PFSK-1 (cell line): ENCODE measurements at regions not wholly inside any gene's neighbourhood (a gene's known extent, or its start where the extent isn't known, plus 50 kb on each side); places are given as distances from the start of the nearest gene placed in this dataset.

Experiments used
- FOXP2 ChIP-seq: optimal IDR thresholded peaks from 2 replicates; pipeline ENCODE3; 2011; ENCODE audit warnings: borderline replicate concordance, control low read depth, inconsistent platforms; ENCODE audit not compliant: insufficient read depth; ENCODE audit errors: extremely low read length, extremely low read depth
- POLR2AphosphoS5 ChIP-seq: IDR thresholded peaks from 2 replicates; pipeline ENCODE4 v1.6.1; 2012; ENCODE audit warnings: low read depth, mild to moderate bottlenecking, control low read depth, low read length, moderate library complexity
- SIN3A ChIP-seq: IDR thresholded peaks from 2 replicates; pipeline ENCODE4 v1.6.1; 2012; ENCODE audit warnings: mild to moderate bottlenecking, low read length, moderate library complexity, borderline replicate concordance; ENCODE audit not compliant: insufficient read depth
- TAF1 ChIP-seq: IDR thresholded peaks from 2 replicates; pipeline ENCODE4 v1.6.1; 2012; ENCODE audit warnings: low read length, control low read depth, borderline replicate concordance; ENCODE audit not compliant: insufficient read depth
- TF ChIP-seq, protein P1 (sequence below), 2 experiments: IDR thresholded peaks; 2 replicates each; pipeline versions ENCODE4 v1.6.1 to v1.8.0; 2011 to 2012; ENCODE audit warnings: low read depth in 2 of 2, low read length in 2 of 2, control low read depth in 1 of 2, inconsistent platforms in 1 of 2, mild to moderate bottlenecking in 1 of 2, moderate library complexity in 1 of 2; ENCODE audit not compliant: insufficient read depth in 1 of 2

DNA sequence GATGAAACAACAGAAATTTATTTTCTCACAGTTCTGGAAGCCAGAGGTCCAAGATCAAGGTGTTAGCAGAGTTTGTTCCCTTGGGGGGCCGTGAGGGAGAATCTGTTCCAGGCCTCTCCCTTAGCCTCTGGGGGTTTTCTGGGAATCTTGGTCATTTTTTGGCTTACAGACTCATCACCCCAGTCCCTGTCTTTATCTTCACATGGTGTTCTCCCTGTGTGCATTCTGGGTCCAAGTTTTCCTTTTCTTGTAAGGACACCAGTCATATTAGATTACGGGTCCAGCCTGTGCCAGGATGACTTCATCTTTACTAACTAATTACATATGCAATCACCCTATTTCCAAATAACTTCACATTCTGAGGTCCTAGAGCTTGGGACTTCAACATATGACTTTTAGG, 292.5 kb upstream of the TRIB2 start:
- TF ChIP-seq SIN3A (no peak), FOXP2 (no peak), TAF1 (no peak), POLR2AphosphoS5 (no peak)
- TF ChIP-seq, protein P1, sequence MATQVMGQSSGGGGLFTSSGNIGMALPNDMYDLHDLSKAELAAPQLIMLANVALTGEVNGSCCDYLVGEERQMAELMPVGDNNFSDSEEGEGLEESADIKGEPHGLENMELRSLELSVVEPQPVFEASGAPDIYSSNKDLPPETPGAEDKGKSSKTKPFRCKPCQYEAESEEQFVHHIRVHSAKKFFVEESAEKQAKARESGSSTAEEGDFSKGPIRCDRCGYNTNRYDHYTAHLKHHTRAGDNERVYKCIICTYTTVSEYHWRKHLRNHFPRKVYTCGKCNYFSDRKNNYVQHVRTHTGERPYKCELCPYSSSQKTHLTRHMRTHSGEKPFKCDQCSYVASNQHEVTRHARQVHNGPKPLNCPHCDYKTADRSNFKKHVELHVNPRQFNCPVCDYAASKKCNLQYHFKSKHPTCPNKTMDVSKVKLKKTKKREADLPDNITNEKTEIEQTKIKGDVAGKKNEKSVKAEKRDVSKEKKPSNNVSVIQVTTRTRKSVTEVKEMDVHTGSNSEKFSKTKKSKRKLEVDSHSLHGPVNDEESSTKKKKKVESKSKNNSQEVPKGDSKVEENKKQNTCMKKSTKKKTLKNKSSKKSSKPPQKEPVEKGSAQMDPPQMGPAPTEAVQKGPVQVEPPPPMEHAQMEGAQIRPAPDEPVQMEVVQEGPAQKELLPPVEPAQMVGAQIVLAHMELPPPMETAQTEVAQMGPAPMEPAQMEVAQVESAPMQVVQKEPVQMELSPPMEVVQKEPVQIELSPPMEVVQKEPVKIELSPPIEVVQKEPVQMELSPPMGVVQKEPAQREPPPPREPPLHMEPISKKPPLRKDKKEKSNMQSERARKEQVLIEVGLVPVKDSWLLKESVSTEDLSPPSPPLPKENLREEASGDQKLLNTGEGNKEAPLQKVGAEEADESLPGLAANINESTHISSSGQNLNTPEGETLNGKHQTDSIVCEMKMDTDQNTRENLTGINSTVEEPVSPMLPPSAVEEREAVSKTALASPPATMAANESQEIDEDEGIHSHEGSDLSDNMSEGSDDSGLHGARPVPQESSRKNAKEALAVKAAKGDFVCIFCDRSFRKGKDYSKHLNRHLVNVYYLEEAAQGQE (IDR thresholded peaks at IDR 0.05; ENCODE audit: insufficient read depth in 1 of 2, low read depth in 2 of 2, low read length in 2 of 2), result no peak

GRCh38 chr2:12424809-12425208, 291.9 kb upstream of the TRIB2 start:
- TF ChIP-seq SIN3A, result no peak
- no peak for TF ChIP-seq TAF1
- TF ChIP-seq, protein P1 (IDR thresholded peaks at IDR 0.05; ENCODE audit: insufficient read depth in 1 of 2, low read depth in 2 of 2, low read length in 2 of 2), result no peak
- no peak for TF ChIP-seq POLR2AphosphoS5
- no peak for TF ChIP-seq FOXP2

DNA sequence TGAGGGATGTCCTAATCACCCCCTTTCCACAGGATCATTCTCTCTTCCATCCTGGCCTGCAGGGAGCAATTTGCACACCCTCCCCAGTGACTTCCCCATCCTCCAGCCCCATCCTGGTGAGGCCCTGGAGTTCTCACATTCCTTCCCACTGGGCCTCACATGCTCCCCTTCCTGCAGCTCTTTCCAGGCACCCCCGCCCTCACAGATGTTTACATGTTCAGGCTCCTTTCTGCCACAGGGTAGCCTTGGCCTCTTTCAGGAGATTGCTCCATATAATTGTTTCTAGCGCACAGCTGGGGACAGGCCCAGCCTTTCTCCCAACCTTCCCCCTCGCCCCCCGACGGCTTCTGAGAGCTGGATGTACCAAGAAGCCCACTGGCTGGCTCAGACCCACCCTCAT, 288.4 kb upstream of the TRIB2 start:
- TF ChIP-seq, protein P1 (IDR thresholded peaks at IDR 0.05; ENCODE audit: insufficient read depth in 1 of 2, low read depth in 2 of 2, low read length in 2 of 2), result no peak
- TF ChIP-seq FOXP2 (no peak), SIN3A (no peak), TAF1 (no peak), POLR2AphosphoS5 (no peak)

DNA sequence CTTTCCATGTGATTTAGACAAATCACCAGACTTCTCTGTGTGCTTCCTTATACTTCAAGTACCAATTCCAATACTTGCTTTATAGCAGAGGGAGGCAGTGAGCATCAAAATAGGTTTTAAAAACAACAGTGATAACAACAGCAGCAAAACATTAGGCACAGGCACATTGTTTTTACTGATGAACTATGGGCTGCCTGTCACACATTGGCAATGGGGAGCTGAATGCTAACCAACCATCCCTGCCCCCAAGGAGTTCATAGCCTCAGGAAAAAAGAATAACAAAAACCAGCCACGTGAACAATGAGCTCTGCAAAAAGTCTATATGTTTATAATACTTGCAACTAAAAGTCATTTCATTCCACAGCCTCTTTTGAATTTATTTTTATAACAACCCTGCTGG, 287.9 kb upstream of the TRIB2 start:
- TF ChIP-seq FOXP2 (no peak), POLR2AphosphoS5 (no peak), SIN3A (no peak), TAF1 (no peak)
- TF ChIP-seq, protein P1 (IDR thresholded peaks at IDR 0.05; ENCODE audit: insufficient read depth in 1 of 2, low read depth in 2 of 2, low read length in 2 of 2), result no peak
